Fibroblast of lung (primary cell): ENCODE measurements at regions not wholly inside any gene's neighbourhood (a gene's known extent, or its start where the extent isn't known, plus 50 kb on each side); places are given as distances from the start of the nearest gene placed in this dataset.

Source experiments
- CTCF ChIP-seq, 2 donors: IDR thresholded peaks in 1 of 2; conservative IDR thresholded peaks in 1 of 2; 1 replicate in 1 of 2; 2 replicates in 1 of 2; pipeline ENCODE4 v1.5.1; 2011 to 2012; ENCODE audit warnings: low read length in 2 of 2, control low read depth in 1 of 2, inconsistent platforms in 1 of 2, low read depth in 1 of 2, mild to moderate bottlenecking in 1 of 2
- EZH2 ChIP-seq: IDR thresholded peaks from 2 replicates; pipeline ENCODE4 v1.5.1; 2012; ENCODE audit warnings: low read length, control low read depth, mild to moderate bottlenecking; ENCODE audit errors: missing control alignments

GRCh38 chr12:5371631-5372030 lies 60.3 kb upstream of the NTF3 start:
- TF ChIP-seq CTCF (conservative IDR thresholded peaks at IDR 0.05 in 1 of 2, IDR thresholded peaks at IDR 0.05 in 1 of 2; ENCODE audit: low read depth in 1 of 2, low read length in 2 of 2) (no peak), EZH2 (no peak)
